Fibroblast of skin of right quadriceps (primary cell): ENCODE measurements at regions not wholly inside any gene's neighbourhood (a gene's known extent, or its start where the extent isn't known, plus 50 kb on each side); places are given as distances from the start of the nearest gene placed in this dataset.

Source experiments
- DNase-seq: peaks from one replicate; pipeline ENCODE4 v3.0.0-alpha.2; 2013

DNA sequence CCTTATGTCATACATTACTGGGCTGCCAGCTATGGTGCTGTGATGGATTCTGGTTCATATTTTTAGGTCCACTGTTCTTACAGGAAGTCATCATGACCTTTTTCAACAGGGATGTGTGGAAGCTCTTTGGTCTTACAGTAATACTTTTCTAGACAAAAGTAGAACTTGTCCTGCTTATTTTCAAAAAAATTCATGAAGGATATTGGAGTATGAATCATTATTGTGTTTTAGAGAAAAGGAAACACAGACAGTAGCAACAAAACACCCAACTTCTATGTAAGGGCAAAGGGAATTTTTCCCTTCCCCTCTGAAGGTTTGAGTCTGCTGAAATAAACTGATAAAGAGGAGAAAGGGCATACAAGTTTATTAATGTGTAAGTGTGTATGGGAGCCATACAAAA, 54.7 kb upstream of the FAM9C start:
- DNase-seq, result no peak

DNA sequence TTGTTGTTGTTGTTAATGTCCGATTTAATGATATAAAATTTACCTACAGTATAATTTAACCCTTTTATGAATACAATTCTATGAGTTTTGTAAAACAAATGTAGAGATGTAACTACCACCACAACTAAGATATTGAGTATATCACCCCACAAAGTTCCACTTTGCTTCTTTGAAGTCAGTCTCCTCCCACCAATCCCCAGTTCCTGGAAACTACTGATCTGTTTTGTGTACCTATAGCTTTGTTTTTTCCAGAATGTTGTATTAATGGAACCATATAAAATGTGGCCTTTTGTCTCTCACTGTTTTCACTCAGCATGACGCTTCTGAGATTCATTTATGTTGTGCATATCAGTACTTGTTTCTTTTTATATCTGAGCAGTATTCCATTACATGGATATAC, 52.3 kb upstream of the FAM9C start:
- DNase-seq, result no peak

DNA sequence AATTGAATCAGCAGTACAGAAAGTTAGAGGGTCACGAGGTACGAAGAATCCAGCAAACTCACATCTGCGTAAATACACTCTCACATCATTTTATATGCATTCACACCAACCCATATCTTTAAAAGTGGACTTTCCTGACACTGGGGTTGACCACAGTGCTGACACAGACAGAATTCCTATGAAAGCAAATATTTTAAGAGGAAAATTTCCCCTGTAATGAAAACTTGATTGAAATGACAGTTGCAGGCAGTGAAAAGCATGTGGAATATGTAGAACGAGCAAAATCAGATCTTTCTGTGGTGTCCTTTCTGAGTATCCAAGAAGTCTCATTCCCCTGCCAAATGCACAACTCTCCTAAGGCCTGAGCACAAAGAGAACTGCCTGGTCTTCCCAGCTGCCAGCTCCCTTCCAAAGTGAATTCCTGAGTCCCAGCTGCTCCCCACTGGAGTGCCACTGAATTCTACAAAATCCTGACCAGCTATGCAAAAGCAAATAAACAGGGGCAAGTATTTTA, 50.5 kb upstream of the FAM9C start:
- peak; percentile 31 for DNase-seq

DNA sequence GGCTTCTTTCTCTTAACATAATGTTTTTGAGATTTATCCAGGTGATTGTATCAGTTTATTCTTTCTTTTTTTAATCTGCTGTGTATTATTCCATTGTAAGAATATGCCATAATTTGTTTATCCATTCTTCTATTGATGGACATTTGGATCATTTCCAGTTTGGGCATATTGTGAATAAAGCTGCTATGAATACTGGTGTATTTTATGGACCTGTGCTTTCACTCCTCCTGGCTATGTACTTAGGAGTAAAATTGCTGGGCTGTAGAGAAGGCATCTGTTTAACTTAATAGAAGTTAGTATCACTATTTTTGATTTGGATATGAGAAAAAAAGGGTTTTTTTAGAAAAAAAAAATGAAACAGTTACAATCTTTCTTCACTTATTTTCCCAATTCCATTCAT, 50.0 kb upstream of the FAM9C start:
- no peak for DNase-seq
